Liver (tissue), 8 donors: ENCODE measurements at regions not wholly inside any gene's neighbourhood (a gene's known extent, or its start where the extent isn't known, plus 50 kb on each side); places are given as distances from the start of the nearest gene placed in this dataset.

ENCODE experiments used
- DNase-seq: peaks from one replicate; pipeline ENCODE4 v3.0.0-alpha.2; 2017; ENCODE audit warnings: low spot score
- H3K27ac ChIP-seq, 2 donors: one replicate each; pipeline ENCODE4 v1.7.0; 2013; ENCODE audit warnings: inconsistent platforms in 2 of 2, low read length in 2 of 2, control low read depth in 1 of 2, low read depth in 1 of 2, mild to moderate bottlenecking in 1 of 2
- H3K27me3 ChIP-seq, 4 donors: one replicate each; pipeline versions ENCODE4 v1.6.1 to v1.7.0; 2013; ENCODE audit warnings: low read length in 3 of 4, inconsistent platforms in 1 of 4, mild to moderate bottlenecking in 1 of 4, moderate library complexity in 1 of 4; ENCODE audit not compliant: control insufficient read depth in 4 of 4, insufficient read depth in 4 of 4
- H3K36me3 ChIP-seq, 4 donors: one replicate each; pipeline versions ENCODE4 v1.6.1 to v1.7.0; 2013; ENCODE audit warnings: low read length in 3 of 4, mild to moderate bottlenecking in 3 of 4, low read depth in 1 of 4, moderate library complexity in 1 of 4; ENCODE audit not compliant: control insufficient read depth in 4 of 4, insufficient read depth in 3 of 4
- H3K4me1 ChIP-seq, 4 donors: one replicate each; pipeline versions ENCODE4 v1.6.1 to v1.7.0; 2013; ENCODE audit warnings: low read length in 3 of 4, mild to moderate bottlenecking in 3 of 4, moderate library complexity in 1 of 4; ENCODE audit not compliant: control insufficient read depth in 4 of 4, insufficient read depth in 4 of 4
- H3K4me3 ChIP-seq, 3 donors: one replicate each; pipeline versions ENCODE4 v1.6.1 to v1.7.0; 2013; ENCODE audit warnings: low read length in 3 of 3, control low read depth in 1 of 3, low read depth in 1 of 3, mild to moderate bottlenecking in 1 of 3
- H3K9ac ChIP-seq, 2 donors: one replicate each; pipeline ENCODE4 v1.7.0; 2013; ENCODE audit warnings: low read length in 2 of 2, mild to moderate bottlenecking in 2 of 2, moderate library complexity in 2 of 2, control low read depth in 1 of 2, low read depth in 1 of 2
- H3K9me3 ChIP-seq, 4 donors: one replicate each; pipeline versions ENCODE4 v1.6.1 to v1.7.0; 2013; ENCODE audit warnings: low read length in 3 of 4; ENCODE audit not compliant: control insufficient read depth in 4 of 4
- ATF3 ChIP-seq: IDR thresholded peaks from 2 replicates; pipeline ENCODE4 v1.6.1; 2016; ENCODE audit warnings: antibody characterized with exemption
- CTCF ChIP-seq: fragments of 150-350 bp; IDR thresholded peaks from 2 replicates; pipeline ENCODE4 v1.5.1; 2017; ENCODE audit warnings: improper control_type of control experiment, low read depth, low read length; ENCODE audit not compliant: missing input control
- EGR1 ChIP-seq, 2 donors: IDR thresholded peaks; 2 replicates each; pipeline ENCODE4 v1.6.1; 2016 to 2018; ENCODE audit warnings: antibody characterized with exemption in 2 of 2, low read depth in 2 of 2
- FOXA1 ChIP-seq: IDR thresholded peaks from 2 replicates; pipeline ENCODE4 v1.6.1; 2016; ENCODE audit warnings: antibody characterized with exemption
- FOXA2 ChIP-seq: IDR thresholded peaks from 2 replicates; pipeline ENCODE4 v1.6.1; 2016; ENCODE audit warnings: antibody characterized with exemption
- GABPA ChIP-seq, 2 donors: IDR thresholded peaks in 1 of 2; conservative IDR thresholded peaks in 1 of 2; 2 replicates each; pipeline ENCODE4 v1.6.1; 2016; ENCODE audit warnings: antibody characterized with exemption in 2 of 2, mild to moderate bottlenecking in 1 of 2, moderate library complexity in 1 of 2
- HNF4G ChIP-seq: IDR thresholded peaks from 2 replicates; pipeline ENCODE4 v1.6.1; 2016; ENCODE audit warnings: antibody characterized with exemption
- JUND ChIP-seq, 2 donors: IDR thresholded peaks; 2 replicates each; pipeline ENCODE4 v1.6.1; 2016; ENCODE audit warnings: antibody characterized with exemption in 2 of 2
- MAX ChIP-seq: IDR thresholded peaks from 2 replicates; pipeline ENCODE4 v1.6.1; 2016; ENCODE audit warnings: antibody characterized with exemption
- NR2F2 ChIP-seq: IDR thresholded peaks from 2 replicates; pipeline ENCODE4 v1.6.1; 2016; ENCODE audit warnings: antibody characterized with exemption
- REST ChIP-seq: IDR thresholded peaks from 2 replicates; pipeline ENCODE4 v1.6.1; 2016; ENCODE audit warnings: antibody characterized with exemption, mild to moderate bottlenecking
- RXRA ChIP-seq, 2 donors: IDR thresholded peaks; 2 replicates each; pipeline ENCODE4 v1.6.1; 2017 to 2018; ENCODE audit warnings: antibody characterized with exemption in 2 of 2, mild to moderate bottlenecking in 1 of 2
- SP1 ChIP-seq: IDR thresholded peaks from 2 replicates; pipeline ENCODE4 v1.6.1; 2018; ENCODE audit warnings: antibody characterized with exemption, mild to moderate bottlenecking
- TAF1 ChIP-seq: conservative IDR thresholded peaks from 2 replicates; pipeline ENCODE4 v1.6.1; 2016; ENCODE audit warnings: antibody characterized with exemption, mild to moderate bottlenecking
- YY1 ChIP-seq: IDR thresholded peaks from 2 replicates; pipeline ENCODE4 v1.6.1; 2016; ENCODE audit warnings: antibody characterized with exemption, mild to moderate bottlenecking
- ZBTB33 ChIP-seq: IDR thresholded peaks from 2 replicates; pipeline ENCODE4 v1.6.1; 2016; ENCODE audit warnings: antibody characterized with exemption
- WGBS: extraction: QIAGEN DNeasy Blood & Tissue Kit; methylation state at CpG from one replicate; pipeline ENCODE4 v1.1.7; 2013; 5-methylcytosine and 5-hydroxymethylcytosine counted together
- donor health status: healthy.
- donor health status: healthy.
- donor health status: healthy.
- donor health status: healthy.
- donor health status: healthy.

- H3K36me3 ChIP-seq: no peaks in the 10 kb centered on the region
- H3K9ac ChIP-seq: no peak overlapping the region
- peaks cover 3 to 13% (median 4%) of the 10 kb centered on the region in 4 donors for H3K9me3 ChIP-seq
- no peaks in the 10 kb centered on the region for H3K4me1 ChIP-seq
- no peak for TF ChIP-seq HNF4G
- TF ChIP-seq FOXA1: no peak
- TF ChIP-seq NR2F2: no peak
- TF ChIP-seq CTCF: no peak
- TF ChIP-seq GABPA (IDR thresholded peaks at IDR 0.05 in 1 of 2, conservative IDR thresholded peaks at IDR 0.05 in 1 of 2): no peak
- no peak for TF ChIP-seq JUND (IDR thresholded peaks at IDR 0.05)
- H3K4me3 ChIP-seq: no peak overlapping the region
- no peak overlapping the region for H3K27ac ChIP-seq
- H3K27me3 ChIP-seq: no peaks in the 10 kb centered on the region
- no peak for DNase-seq
Measured at GRCh38 chr20:16945619-16946018, 197.5 kb downstream of the OTOR start.

GRCh38 chr20:16946097-16946496, 197.9 kb downstream of the OTOR start:
- H3K36me3 ChIP-seq: no peaks in the 10 kb centered on the region
- H3K4me3 ChIP-seq: no peak overlapping the region
- TF ChIP-seq REST: no peak
- TF ChIP-seq GABPA (IDR thresholded peaks at IDR 0.05 in 1 of 2, conservative IDR thresholded peaks at IDR 0.05 in 1 of 2): no peak
- no peak for TF ChIP-seq YY1
- TF ChIP-seq JUND (IDR thresholded peaks at IDR 0.05): no peak
- TF ChIP-seq ZBTB33: no peak
- no peak for TF ChIP-seq RXRA (IDR thresholded peaks at IDR 0.05)
- TF ChIP-seq HNF4G: no peak
- TF ChIP-seq TAF1: no peak
- no peak for TF ChIP-seq MAX
- TF ChIP-seq SP1: no peak
- no peak for TF ChIP-seq FOXA2
- TF ChIP-seq CTCF: no peak
- TF ChIP-seq EGR1 (IDR thresholded peaks at IDR 0.05; ENCODE audit: low read depth in 2 of 2): no peak
- no peak for TF ChIP-seq FOXA1
- TF ChIP-seq ATF3: no peak
- no peak overlapping the region for H3K9ac ChIP-seq
- 87% methylated on average over 2 of the region's 2 CpGs for WGBS
- no peak for DNase-seq
- H3K9me3 ChIP-seq: peaks cover 3 to 14% (median 4%) of the 10 kb centered on the region in 4 donors
- H3K27me3 ChIP-seq: no peaks in the 10 kb centered on the region
- no peaks in the 10 kb centered on the region for H3K4me1 ChIP-seq
- no peak overlapping the region for H3K27ac ChIP-seq
